Neural cell (in vitro differentiated cells): ENCODE measurements at regions not wholly inside any gene's neighbourhood (a gene's known extent, or its start where the extent isn't known, plus 50 kb on each side); places are given as distances from the start of the nearest gene placed in this dataset.

Experiments used
- H2AFZ ChIP-seq: fragments of 200-600, 300-800 bp; sonication (generic), shearing (Covaris generic); 2 replicates; pipeline ENCODE4 v1.6.0; 2014; ENCODE audit warnings: low read depth, mild to moderate bottlenecking, antibody characterized with exemption, low read length, moderate library complexity
- H3F3A ChIP-seq: fragments of 200-600 bp; shearing (Covaris generic); 2 replicates; pipeline ENCODE4 v1.6.1; 2016; ENCODE audit warnings: mild to moderate bottlenecking, moderate library complexity, mixed read lengths, antibody characterized with exemption, low read length; ENCODE audit not compliant: insufficient read depth, poor library complexity, severe bottlenecking
- H3K27ac ChIP-seq: fragments of 200-600, 300-800 bp; sonication (generic), shearing (Covaris generic); 2 replicates; pipeline ENCODE4 v1.5.1; 2014; ENCODE audit warnings: mild to moderate bottlenecking, low read length, moderate library complexity
- H3K27me3 ChIP-seq: fragments of 300-800, 200-600 bp; sonication (generic), shearing (Covaris generic); 2 replicates; pipeline ENCODE4 v1.6.0; 2014; ENCODE audit warnings: mild to moderate bottlenecking, low read depth, low read length, moderate library complexity; ENCODE audit not compliant: insufficient read depth
- H3K36me3 ChIP-seq: fragments of 300-800, 200-600 bp; sonication (generic), shearing (Covaris generic); 2 replicates; pipeline ENCODE4 v1.5.1; 2014; ENCODE audit warnings: mild to moderate bottlenecking, antibody characterized with exemption, low read length, moderate library complexity; ENCODE audit not compliant: insufficient read depth
- H3K4me2 ChIP-seq: fragments of 300-800, 200-600 bp; sonication (generic), shearing (Covaris generic); 2 replicates; pipeline ENCODE4 v1.6.0; 2014; ENCODE audit warnings: mild to moderate bottlenecking, low read length
- H3K4me3 ChIP-seq: fragments of 300-800, 200-600 bp; sonication (generic), shearing (Covaris generic); 2 replicates; pipeline ENCODE4 v1.5.1; 2014; ENCODE audit warnings: mild to moderate bottlenecking, low read length, moderate library complexity
- H3K79me2 ChIP-seq: fragments of 200-600 bp; shearing (Covaris generic); replicated peaks from 2 replicates; pipeline ENCODE4 v1.6.0; 2014; ENCODE audit warnings: mild to moderate bottlenecking, low read length, moderate library complexity; ENCODE audit not compliant: insufficient read depth
- H3K9ac ChIP-seq: fragments of 300-800, 200-600 bp; sonication (generic), shearing (Covaris generic); 2 replicates; pipeline ENCODE4 v1.6.1; 2016; ENCODE audit warnings: mild to moderate bottlenecking, low read length, mixed read lengths
- H3K9me2 ChIP-seq: fragments of 200-600 bp; shearing (Covaris generic); 2 replicates; pipeline ENCODE4 v1.6.1; 2016; ENCODE audit warnings: mild to moderate bottlenecking, low read length, mixed read lengths; ENCODE audit not compliant: insufficient read depth
- H3K9me3 ChIP-seq: fragments of 200-600, 300-800 bp; sonication (generic), shearing (Covaris generic); 2 replicates; pipeline ENCODE4 v1.6.1; 2016; ENCODE audit warnings: mild to moderate bottlenecking, mixed run types, low read length, moderate library complexity, mixed read lengths
- H4K20me1 ChIP-seq: fragments of 200-600 bp; shearing (Covaris generic); 2 replicates; pipeline ENCODE4 v1.6.1; 2016; ENCODE audit warnings: mild to moderate bottlenecking, mixed run types; ENCODE audit not compliant: insufficient read depth
- EP300 ChIP-seq: fragments of 450-650 bp; conservative IDR thresholded peaks from 2 replicates; pipeline ENCODE4 v1.6.1; 2014; ENCODE audit warnings: antibody characterized with exemption, mild to moderate bottlenecking, moderate library complexity; ENCODE audit not compliant: poor library complexity, severe bottlenecking
- EZH2 ChIP-seq: fragments of 200-600, 300-800 bp; shearing (Covaris generic), sonication (generic); IDR thresholded peaks from 2 replicates; pipeline ENCODE4 v1.6.1; 2014; ENCODE audit warnings: antibody characterized with exemption, low read length, borderline replicate concordance, mild to moderate bottlenecking; ENCODE audit not compliant: insufficient read depth, poor library complexity, severe bottlenecking
- MXI1 ChIP-seq: fragments of 450-650 bp; conservative IDR thresholded peaks from 2 replicates; pipeline ENCODE4 v1.6.1; 2014; ENCODE audit warnings: antibody characterized with exemption, mild to moderate bottlenecking; ENCODE audit not compliant: poor library complexity, severe bottlenecking
- POLR2AphosphoS5 ChIP-seq: IDR thresholded peaks from 2 replicates; pipeline ENCODE4 v1.6.1; 2012
- RAD21 ChIP-seq: fragments of 450-650 bp; conservative IDR thresholded peaks from 2 replicates; pipeline ENCODE4 v1.6.1; 2014; ENCODE audit warnings: antibody characterized with exemption, mild to moderate bottlenecking, moderate library complexity
- REST ChIP-seq: IDR thresholded peaks from 2 replicates; pipeline ENCODE4 v1.6.1; 2012; ENCODE audit warnings: borderline replicate concordance
- SMC3 ChIP-seq: fragments of 450-650 bp; conservative IDR thresholded peaks from 2 replicates; pipeline ENCODE4 v1.6.1; 2014; ENCODE audit warnings: antibody characterized with exemption, mild to moderate bottlenecking, moderate library complexity; ENCODE audit not compliant: poor library complexity
- TAF1 ChIP-seq: IDR thresholded peaks from 2 replicates; pipeline ENCODE4 v1.6.1; 2012; ENCODE audit warnings: low read depth
- TF ChIP-seq, protein P1 (sequence below): fragments of 450-650 bp; IDR thresholded peaks from 2 replicates; pipeline ENCODE4 v1.5.1; 2014; ENCODE audit warnings: antibody characterized with exemption, mild to moderate bottlenecking, moderate library complexity; ENCODE audit not compliant: poor library complexity, severe bottlenecking

GRCh38 chr15:31470756-31471155, 144.1 kb downstream of the KLF13 start:
- Histone ChIP-seq H3K36me3 (no peaks in the 10 kb centered on the region), H3K79me2 (no peaks in the 10 kb centered on the region), H2AFZ (no peak overlapping the region), H3F3A (no peaks in the 10 kb centered on the region), H4K20me1 (no peaks in the 10 kb centered on the region), H3K4me3 (no peak overlapping the region), H3K9me3 (no peaks in the 10 kb centered on the region), H3K9ac (no peak overlapping the region), H3K9me2 (no peaks in the 10 kb centered on the region), H3K27me3 (no peaks in the 10 kb centered on the region), H3K4me2 (no peak overlapping the region), H3K27ac (no peak overlapping the region)
- no peak for TF ChIP-seq EP300
- no peak for TF ChIP-seq RAD21
- TF ChIP-seq MXI1: no peak
- no peak for TF ChIP-seq SMC3
- TF ChIP-seq, protein P1, sequence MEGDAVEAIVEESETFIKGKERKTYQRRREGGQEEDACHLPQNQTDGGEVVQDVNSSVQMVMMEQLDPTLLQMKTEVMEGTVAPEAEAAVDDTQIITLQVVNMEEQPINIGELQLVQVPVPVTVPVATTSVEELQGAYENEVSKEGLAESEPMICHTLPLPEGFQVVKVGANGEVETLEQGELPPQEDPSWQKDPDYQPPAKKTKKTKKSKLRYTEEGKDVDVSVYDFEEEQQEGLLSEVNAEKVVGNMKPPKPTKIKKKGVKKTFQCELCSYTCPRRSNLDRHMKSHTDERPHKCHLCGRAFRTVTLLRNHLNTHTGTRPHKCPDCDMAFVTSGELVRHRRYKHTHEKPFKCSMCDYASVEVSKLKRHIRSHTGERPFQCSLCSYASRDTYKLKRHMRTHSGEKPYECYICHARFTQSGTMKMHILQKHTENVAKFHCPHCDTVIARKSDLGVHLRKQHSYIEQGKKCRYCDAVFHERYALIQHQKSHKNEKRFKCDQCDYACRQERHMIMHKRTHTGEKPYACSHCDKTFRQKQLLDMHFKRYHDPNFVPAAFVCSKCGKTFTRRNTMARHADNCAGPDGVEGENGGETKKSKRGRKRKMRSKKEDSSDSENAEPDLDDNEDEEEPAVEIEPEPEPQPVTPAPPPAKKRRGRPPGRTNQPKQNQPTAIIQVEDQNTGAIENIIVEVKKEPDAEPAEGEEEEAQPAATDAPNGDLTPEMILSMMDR: no peak
- TF ChIP-seq EZH2: no peak

- Histone ChIP-seq H3K36me3 (no peaks in the 10 kb centered on the region), H3K27me3 (no peaks in the 10 kb centered on the region), H2AFZ (no peak overlapping the region), H3K9me2 (no peaks in the 10 kb centered on the region), H3K9me3 (no peaks in the 10 kb centered on the region), H3K27ac (no peak overlapping the region), H3K4me3 (no peak overlapping the region), H3F3A (no peaks in the 10 kb centered on the region), H4K20me1 (no peaks in the 10 kb centered on the region), H3K4me2 (no peak overlapping the region), H3K9ac (no peak overlapping the region), H3K79me2 (no peaks in the 10 kb centered on the region)
- TF ChIP-seq EZH2 (no peak), RAD21 (no peak), EP300 (no peak), REST (no peak), MXI1 (no peak), POLR2AphosphoS5 (no peak), TAF1 (no peak), SMC3 (no peak)
- TF ChIP-seq, protein P1: no peak
Measured at GRCh38 chr15:31471731-31472430, 145.2 kb downstream of the KLF13 start.
